ENCODE measurements at regions not wholly inside any gene's neighbourhood (a gene's known extent, or its start where the extent isn't known, plus 50 kb on each side); places are given as distances from the start of the nearest gene placed in this dataset.

DNA sequence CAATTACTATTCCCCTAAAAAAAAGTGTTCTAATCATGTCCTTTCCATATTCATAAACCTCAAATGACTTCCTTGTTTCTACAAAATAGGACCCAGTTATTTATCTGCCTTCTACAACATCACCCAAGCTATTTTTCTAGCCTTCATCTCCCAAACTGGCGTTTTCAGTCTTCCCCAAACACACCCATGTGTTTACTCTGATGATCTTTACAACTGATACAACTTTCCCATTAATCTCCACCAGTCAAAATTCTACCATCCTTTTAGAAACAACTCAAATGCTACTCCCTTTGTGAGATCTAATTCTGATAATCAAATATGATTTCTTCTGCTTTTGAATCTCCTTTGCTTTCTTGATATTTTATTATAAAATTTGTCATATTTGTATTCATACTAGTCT, 114.5 kb downstream of the DUSP6 start:
- no peaks in the 10 kb centered on the region for H3K27me3 ChIP-seq (ENCODE audit: control insufficient read depth, insufficient read depth, low read length)
- no peak overlapping the region for H3K9ac ChIP-seq (ENCODE audit: low read depth, low read length)
- no peak overlapping the region for H3K4me3 ChIP-seq (ENCODE audit: low read length)
- H3K4me2 ChIP-seq (ENCODE audit: low read length): no peak overlapping the region
- H3K9me3 ChIP-seq (replicated peaks; ENCODE audit: low read length): no peaks in the 10 kb centered on the region
- no peaks in the 10 kb centered on the region for H3K36me3 ChIP-seq (ENCODE audit: insufficient read depth, low read length)
- H3K4me1 ChIP-seq (ENCODE audit: control insufficient read depth, insufficient read depth, low read length): peaks cover 21% of the 10 kb centered on the region

DNA sequence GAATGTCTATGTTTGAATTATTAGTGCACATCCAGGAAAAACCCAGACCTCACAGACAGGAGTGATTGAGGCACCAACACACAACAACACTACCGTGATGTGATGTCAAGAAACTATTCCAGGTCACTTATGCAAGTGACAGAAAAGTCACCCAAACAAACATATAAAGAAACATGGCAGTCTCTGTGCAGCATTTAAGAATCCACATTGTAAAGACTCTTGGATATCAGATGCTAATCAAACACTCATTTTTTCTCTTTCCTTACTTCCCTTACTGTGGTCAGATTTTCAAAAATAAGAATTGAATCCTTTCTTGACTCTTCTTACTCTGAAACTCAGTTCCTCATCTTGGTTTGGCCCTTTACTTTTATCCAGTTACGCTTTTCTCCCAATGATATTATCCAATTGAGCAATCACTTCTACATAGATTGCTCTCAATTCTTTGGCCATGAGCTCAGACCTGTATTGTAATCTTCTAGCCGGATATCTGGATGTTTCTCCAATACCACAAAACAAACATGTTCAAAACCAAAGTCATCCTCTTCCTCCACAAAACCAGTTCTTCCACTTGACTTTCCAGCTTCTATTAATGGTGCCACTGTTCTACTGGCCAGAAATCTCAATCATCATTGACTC, 115.4 kb downstream of the DUSP6 start:
- Histone ChIP-seq H3K27me3 (ENCODE audit: control insufficient read depth, insufficient read depth, low read length) (no peaks in the 10 kb centered on the region), H3K4me1 (ENCODE audit: control insufficient read depth, insufficient read depth, low read length) (peaks cover 21% of the 10 kb centered on the region), H3K36me3 (ENCODE audit: insufficient read depth, low read length) (no peaks in the 10 kb centered on the region), H3K4me2 (ENCODE audit: low read length) (no peak overlapping the region), H3K9me3 (replicated peaks; ENCODE audit: low read length) (no peaks in the 10 kb centered on the region), H3K9ac (ENCODE audit: low read depth, low read length) (no peak overlapping the region), H3K4me3 (ENCODE audit: low read length) (no peak overlapping the region)

GRCh38 chr12:89236237-89236636, 116.1 kb downstream of the DUSP6 start:
- Histone ChIP-seq H3K9ac (ENCODE audit: low read depth, low read length) (no peak overlapping the region), H3K4me3 (ENCODE audit: low read length) (no peak overlapping the region)

GRCh38 chr12:89235189-89235993, 116.9 kb downstream of the DUSP6 start:
- Histone ChIP-seq H3K4me1 (ENCODE audit: control insufficient read depth, insufficient read depth, low read length) (peaks cover 24% of the 10 kb centered on the region), H3K9me3 (replicated peaks; ENCODE audit: low read length) (no peaks in the 10 kb centered on the region)

More at GRCh38 chr12:89236237-89236636, 116.1 kb downstream of the DUSP6 start:
- Histone ChIP-seq H3K4me2 (ENCODE audit: low read length) (no peak overlapping the region), H3K4me1 (ENCODE audit: control insufficient read depth, insufficient read depth, low read length) (peaks cover 21% of the 10 kb centered on the region), H3K9me3 (replicated peaks; ENCODE audit: low read length) (no peaks in the 10 kb centered on the region), H3K27me3 (ENCODE audit: control insufficient read depth, insufficient read depth, low read length) (no peaks in the 10 kb centered on the region), H3K36me3 (ENCODE audit: insufficient read depth, low read length) (no peaks in the 10 kb centered on the region)

DNA sequence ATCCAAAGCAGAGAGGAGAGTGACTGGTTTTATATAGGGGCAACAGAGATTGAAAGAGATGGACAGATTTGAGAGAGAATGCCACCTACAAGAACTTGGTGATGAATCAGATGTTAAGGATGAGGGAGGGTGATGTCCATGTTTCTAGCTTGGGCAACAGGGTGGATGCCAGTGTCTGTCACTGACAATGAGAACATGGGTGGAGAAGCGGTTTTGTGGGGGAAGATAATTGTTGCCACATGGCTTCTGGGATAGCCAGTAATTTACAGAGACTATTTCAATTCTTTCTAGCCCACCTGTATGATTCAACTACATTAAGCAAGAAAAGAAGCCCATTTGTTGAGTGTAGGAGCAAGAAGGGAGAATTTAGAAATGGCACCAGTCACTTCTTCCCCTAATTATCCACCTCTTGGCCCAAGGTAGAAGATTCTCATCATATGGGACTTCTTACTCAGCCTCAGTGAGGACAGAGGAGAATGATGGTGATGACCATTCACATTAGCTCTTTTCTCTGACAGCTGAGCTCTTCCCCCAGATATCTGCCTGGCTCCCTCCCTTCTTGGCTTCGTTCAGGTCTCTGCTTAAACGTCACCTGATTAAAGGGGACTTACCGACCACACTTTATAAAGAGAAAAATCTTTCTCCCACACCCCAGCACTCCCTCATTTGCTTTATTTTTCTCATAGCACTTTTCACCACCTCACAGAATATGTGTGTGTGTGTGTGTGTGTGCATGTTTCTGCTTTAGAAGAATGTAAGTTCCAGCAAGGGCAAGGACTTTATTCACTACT, 117.8 kb downstream of the DUSP6 start:
- H3K4me2 ChIP-seq (ENCODE audit: low read length): no peak overlapping the region
- H3K4me3 ChIP-seq (ENCODE audit: low read length): no peak overlapping the region
- peaks cover 24% of the 10 kb centered on the region for H3K4me1 ChIP-seq (ENCODE audit: control insufficient read depth, insufficient read depth, low read length)
- no peak overlapping the region for H3K9ac ChIP-seq (ENCODE audit: low read depth, low read length)
- H3K27me3 ChIP-seq (ENCODE audit: control insufficient read depth, insufficient read depth, low read length): no peaks in the 10 kb centered on the region
- no peaks in the 10 kb centered on the region for H3K9me3 ChIP-seq (replicated peaks; ENCODE audit: low read length)
- H3K36me3 ChIP-seq (ENCODE audit: insufficient read depth, low read length): no peaks in the 10 kb centered on the region

More at GRCh38 chr12:89235189-89235993, 116.9 kb downstream of the DUSP6 start:
- Histone ChIP-seq H3K9ac (ENCODE audit: low read depth, low read length) (no peak overlapping the region), H3K4me2 (ENCODE audit: low read length) (no peak overlapping the region), H3K4me3 (ENCODE audit: low read length) (no peak overlapping the region), H3K27me3 (ENCODE audit: control insufficient read depth, insufficient read depth, low read length) (no peaks in the 10 kb centered on the region), H3K36me3 (ENCODE audit: insufficient read depth, low read length) (no peaks in the 10 kb centered on the region)

- no peaks in the 10 kb centered on the region for H3K27me3 ChIP-seq (ENCODE audit: control insufficient read depth, insufficient read depth, low read length)
- H3K9me3 ChIP-seq (replicated peaks; ENCODE audit: low read length): no peaks in the 10 kb centered on the region
- H3K4me1 ChIP-seq (ENCODE audit: control insufficient read depth, insufficient read depth, low read length): peaks cover 18% of the 10 kb centered on the region
- no peak overlapping the region for H3K4me2 ChIP-seq (ENCODE audit: low read length)
- no peak overlapping the region for H3K4me3 ChIP-seq (ENCODE audit: low read length)
- no peaks in the 10 kb centered on the region for H3K36me3 ChIP-seq (ENCODE audit: insufficient read depth, low read length)
- H3K9ac ChIP-seq (ENCODE audit: low read depth, low read length): no peak overlapping the region
Observed at GRCh38 chr12:89231686-89232085, 120.6 kb downstream of the DUSP6 start.

GRCh38 chr12:89230376-89231315, 121.7 kb downstream of the DUSP6 start:
- Histone ChIP-seq H3K4me2 (ENCODE audit: low read length) (no peak overlapping the region), H3K9me3 (replicated peaks; ENCODE audit: low read length) (no peaks in the 10 kb centered on the region), H3K4me1 (ENCODE audit: control insufficient read depth, insufficient read depth, low read length) (peaks cover 17% of the 10 kb centered on the region), H3K4me3 (ENCODE audit: low read length) (no peak overlapping the region), H3K36me3 (ENCODE audit: insufficient read depth, low read length) (no peaks in the 10 kb centered on the region), H3K27me3 (ENCODE audit: control insufficient read depth, insufficient read depth, low read length) (no peaks in the 10 kb centered on the region), H3K9ac (ENCODE audit: low read depth, low read length) (no peak overlapping the region)

DNA sequence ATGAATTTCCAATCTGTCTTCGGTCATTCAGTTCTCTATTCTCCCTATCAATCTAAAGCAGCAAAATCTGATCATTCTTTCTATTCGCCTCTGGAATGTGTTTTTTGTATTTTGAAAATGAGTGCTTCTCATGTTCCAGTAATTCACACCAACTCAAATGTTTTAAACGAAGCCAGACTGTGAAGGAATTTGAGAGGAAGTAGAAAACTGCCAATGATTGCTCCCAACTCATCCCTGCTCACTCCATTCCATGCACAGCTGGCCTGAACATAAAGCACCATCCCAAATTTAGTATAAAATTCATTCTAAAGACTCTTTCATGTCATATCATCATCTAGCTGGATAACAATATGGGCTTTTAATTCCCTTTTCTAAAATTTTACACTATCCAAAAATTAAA, 123.8 kb downstream of the DUSP6 start:
- no peak overlapping the region for H3K9ac ChIP-seq (ENCODE audit: low read depth, low read length)

DNA sequence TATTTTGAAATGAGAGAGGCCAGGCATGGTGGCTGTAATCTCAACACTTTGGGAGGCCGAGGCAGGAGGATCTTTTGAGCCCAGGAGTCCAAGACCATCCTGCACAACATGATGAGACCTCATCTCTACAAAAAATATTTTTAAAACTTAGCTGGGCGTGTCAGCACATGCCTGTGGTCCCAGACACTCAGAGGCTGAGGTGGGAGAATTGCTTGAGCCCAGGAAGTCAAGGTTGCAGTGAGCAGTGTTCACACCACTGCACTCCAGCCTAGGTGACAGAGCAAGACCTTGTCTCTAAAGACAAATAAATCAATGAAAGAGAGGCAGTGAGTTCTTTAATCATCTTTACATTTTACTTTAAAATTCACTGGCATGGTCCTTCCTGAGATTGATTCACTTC, 124.5 kb downstream of the DUSP6 start:
- Histone ChIP-seq H3K27me3 (ENCODE audit: control insufficient read depth, insufficient read depth, low read length) (no peaks in the 10 kb centered on the region), H3K4me2 (ENCODE audit: low read length) (no peak overlapping the region), H3K9ac (ENCODE audit: low read depth, low read length) (no peak overlapping the region), H3K4me1 (ENCODE audit: control insufficient read depth, insufficient read depth, low read length) (peaks cover 27% of the 10 kb centered on the region), H3K9me3 (replicated peaks; ENCODE audit: low read length) (no peaks in the 10 kb centered on the region), H3K36me3 (ENCODE audit: insufficient read depth, low read length) (no peaks in the 10 kb centered on the region), H3K4me3 (ENCODE audit: low read length) (no peak overlapping the region)

More for the DNA sequence above, 123.8 kb downstream of the DUSP6 start:
- Histone ChIP-seq H3K4me3 (ENCODE audit: low read length) (no peak overlapping the region), H3K27me3 (ENCODE audit: control insufficient read depth, insufficient read depth, low read length) (no peaks in the 10 kb centered on the region), H3K4me2 (ENCODE audit: low read length) (no peak overlapping the region), H3K9me3 (replicated peaks; ENCODE audit: low read length) (no peaks in the 10 kb centered on the region), H3K4me1 (ENCODE audit: control insufficient read depth, insufficient read depth, low read length) (peaks cover 27% of the 10 kb centered on the region), H3K36me3 (ENCODE audit: insufficient read depth, low read length) (no peaks in the 10 kb centered on the region)

DNA sequence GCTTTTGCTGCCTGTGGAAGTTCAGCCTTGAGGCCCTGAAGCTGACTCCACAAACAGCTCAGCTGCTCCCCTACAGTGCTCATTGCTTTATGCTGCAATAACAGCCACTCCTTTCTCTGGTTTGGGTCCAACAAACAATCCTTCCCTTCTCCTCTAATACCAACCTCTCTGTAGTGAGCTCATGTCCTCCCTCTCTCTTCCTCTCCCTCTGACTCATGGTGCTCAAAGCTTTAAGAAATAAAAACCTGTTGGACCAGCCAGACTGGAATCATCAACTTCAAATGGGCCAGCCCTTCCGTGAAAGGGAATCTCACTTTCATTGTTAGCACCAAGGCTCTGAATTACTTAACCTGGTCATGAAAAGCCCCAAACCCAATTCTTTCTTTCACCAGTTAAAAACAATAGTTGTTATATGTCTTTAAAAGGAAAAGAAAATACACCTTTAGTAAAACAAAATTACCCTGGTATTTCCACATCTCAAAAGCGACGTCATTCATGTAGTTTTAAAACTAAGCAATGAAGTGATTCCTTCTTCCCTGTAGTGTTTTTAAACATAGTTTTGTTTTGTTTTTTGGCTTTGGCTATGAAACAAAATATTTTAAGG, 126.4 kb downstream of the DUSP6 start:
- no peaks in the 10 kb centered on the region for H3K36me3 ChIP-seq (ENCODE audit: insufficient read depth, low read length)
- H3K4me2 ChIP-seq (ENCODE audit: low read length): peak overlapping the region; percentile 75
- peaks cover 26% of the 10 kb centered on the region for H3K4me1 ChIP-seq (ENCODE audit: control insufficient read depth, insufficient read depth, low read length)
- H3K4me3 ChIP-seq (ENCODE audit: low read length): peak overlapping the region; percentile 46
- peak overlapping the region; percentile 59 for H3K9ac ChIP-seq (ENCODE audit: low read depth, low read length)
- H3K9me3 ChIP-seq (replicated peaks; ENCODE audit: low read length): no peaks in the 10 kb centered on the region
- no peaks in the 10 kb centered on the region for H3K27me3 ChIP-seq (ENCODE audit: control insufficient read depth, insufficient read depth, low read length)

Data from skeletal muscle satellite cell (primary cell).